ENCODE measurements at regions not wholly inside any gene's neighbourhood (a gene's known extent, or its start where the extent isn't known, plus 50 kb on each side); places are given as distances from the start of the nearest gene placed in this dataset.

GRCh38 chr2:145623136-145623535, 1103.2 kb upstream of the ZEB2 start:
- no peak for TF ChIP-seq CTCF (IDR thresholded peaks at IDR 0.05; ENCODE audit: control insufficient read depth, extremely low read depth, insufficient read depth)
- DNase-seq (ENCODE audit: low read depth), result no peak
- no peak overlapping the region for H3K4me3 ChIP-seq (ENCODE audit: low read depth, low read length)

DNA sequence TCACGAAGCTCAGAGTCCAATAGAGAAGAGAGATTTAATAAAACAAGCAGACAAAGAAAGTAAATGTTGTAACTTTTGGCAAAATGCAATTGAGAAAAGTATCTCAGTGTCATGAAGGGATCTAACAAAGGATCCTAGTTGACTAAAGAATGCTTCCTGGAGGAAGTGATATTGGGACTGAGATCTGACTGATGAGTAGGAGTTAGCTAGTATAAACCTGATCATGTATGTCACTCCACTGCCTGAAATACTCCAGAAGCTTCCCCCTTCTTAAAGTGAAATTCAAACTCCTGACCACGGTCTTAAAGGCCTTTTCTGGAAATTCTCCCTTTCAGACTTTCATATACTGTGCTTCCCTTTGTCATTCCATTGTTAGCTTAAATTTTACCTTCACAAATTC, 1102.4 kb upstream of the ZEB2 start:
- DNase-seq (ENCODE audit: low read depth), result no peak
- no peak overlapping the region for H3K4me3 ChIP-seq (ENCODE audit: low read depth, low read length)
- TF ChIP-seq CTCF (IDR thresholded peaks at IDR 0.05; ENCODE audit: control insufficient read depth, extremely low read depth, insufficient read depth), result no peak

- H3K4me3 ChIP-seq (ENCODE audit: low read depth, low read length), result no peak overlapping the region
- no peak for TF ChIP-seq CTCF (IDR thresholded peaks at IDR 0.05; ENCODE audit: control insufficient read depth, extremely low read depth, insufficient read depth)
- DNase-seq (ENCODE audit: low read depth), result no peak
Observed at GRCh38 chr2:145617906-145618305, 1098.0 kb upstream of the ZEB2 start.

DNA sequence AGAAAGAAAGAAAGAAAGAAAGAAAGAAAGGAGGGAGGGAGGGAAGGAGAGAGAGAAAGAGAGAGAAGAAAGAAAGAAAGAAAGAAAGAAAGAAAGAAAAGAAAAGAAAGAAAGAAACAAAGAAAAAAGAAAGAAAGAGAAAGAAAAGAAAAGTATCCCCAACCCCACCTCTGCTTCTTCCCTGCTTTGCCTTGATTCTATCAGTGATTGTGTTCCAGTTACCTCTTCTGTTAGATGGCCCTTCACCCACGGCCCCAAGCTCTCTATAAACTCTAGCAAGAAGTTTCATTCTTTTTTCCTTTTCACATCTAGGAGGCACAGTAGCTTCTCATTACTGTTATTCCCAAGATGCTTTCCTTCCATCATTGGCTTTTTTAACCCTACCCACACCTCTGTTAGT, 1097.5 kb upstream of the ZEB2 start:
- DNase-seq (ENCODE audit: low read depth), result no peak
- no peak overlapping the region for H3K4me3 ChIP-seq (ENCODE audit: low read depth, low read length)
- no peak for TF ChIP-seq CTCF (IDR thresholded peaks at IDR 0.05; ENCODE audit: control insufficient read depth, extremely low read depth, insufficient read depth)

DNA sequence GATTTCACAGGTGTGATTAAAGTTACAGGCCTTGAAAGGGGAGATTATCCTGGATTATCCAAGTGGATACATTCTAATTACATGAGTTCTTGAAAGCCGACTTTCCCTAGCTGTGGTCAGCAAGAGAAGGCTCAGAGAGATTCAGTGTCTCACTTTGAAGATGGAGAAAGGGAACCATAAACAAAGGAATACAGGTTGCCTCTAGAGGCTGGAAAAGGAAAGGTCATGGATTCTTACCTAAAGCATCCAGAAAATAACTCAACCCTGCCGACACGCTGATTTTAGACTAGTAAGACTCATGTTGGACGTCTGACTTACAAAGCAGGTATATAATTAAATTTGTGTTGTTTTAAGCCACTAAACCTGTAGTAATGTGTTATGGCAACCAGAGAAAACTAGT, 1095.7 kb upstream of the ZEB2 start:
- no peak for DNase-seq (ENCODE audit: low read depth)
- H3K4me3 ChIP-seq (ENCODE audit: low read depth, low read length), result no peak overlapping the region
- TF ChIP-seq CTCF (IDR thresholded peaks at IDR 0.05; ENCODE audit: control insufficient read depth, extremely low read depth, insufficient read depth), result no peak

- DNase-seq (ENCODE audit: low read depth), result no peak
- TF ChIP-seq CTCF (IDR thresholded peaks at IDR 0.05; ENCODE audit: control insufficient read depth, extremely low read depth, insufficient read depth), result no peak
- H3K4me3 ChIP-seq (ENCODE audit: low read depth, low read length), result no peak overlapping the region
Observed at GRCh38 chr2:145609951-145610350, 1090.0 kb upstream of the ZEB2 start.

GRCh38 chr2:145601361-145601925, 1081.5 kb upstream of the ZEB2 start:
- DNase-seq (ENCODE audit: low read depth), result no peak
- TF ChIP-seq CTCF (IDR thresholded peaks at IDR 0.05; ENCODE audit: control insufficient read depth, extremely low read depth, insufficient read depth), result no peak
- H3K4me3 ChIP-seq (ENCODE audit: low read depth, low read length), result no peak overlapping the region
